ENCODE measurements at regions not wholly inside any gene's neighbourhood (a gene's known extent, or its start where the extent isn't known, plus 50 kb on each side); places are given as distances from the start of the nearest gene placed in this dataset.
"Not testable (repeated sequence)": the region's sequence is repeated elsewhere in the genome, so short reads cannot be mapped to it uniquely, and the experiment has no call there.

- peak; percentile 65 for DNase-seq (ENCODE audit: low read depth)
Measured at GRCh38 chr11:27242591-27242990, 120.4 kb downstream of the CCDC34 start.

- peak; percentile 85 for DNase-seq (ENCODE audit: low read depth)
Measured at GRCh38 chr11:27241311-27242122, 121.5 kb downstream of the CCDC34 start.

GRCh38 chr11:27239305-27239942 lies 123.6 kb downstream of the CCDC34 start:
- DNase-seq (ENCODE audit: low read depth): peak; percentile 91

GRCh38 chr11:27238811-27239210 lies 124.2 kb downstream of the CCDC34 start:
- DNase-seq (ENCODE audit: low read depth): peak; percentile 24

- DNase-seq (ENCODE audit: low read depth): no peak
Measured at GRCh38 chr11:27237643-27238042, 125.4 kb downstream of the CCDC34 start.

GRCh38 chr11:27234961-27235360 lies 128.1 kb downstream of the CCDC34 start:
- no peak for DNase-seq (ENCODE audit: low read depth)

- peak; percentile 100 for DNase-seq (ENCODE audit: low read depth)
Measured at GRCh38 chr11:27234043-27234668, 128.9 kb downstream of the CCDC34 start.

GRCh38 chr11:27233654-27234042 lies 129.4 kb downstream of the CCDC34 start:
- peak; percentile 42 for DNase-seq (ENCODE audit: low read depth)

- no peak for DNase-seq (ENCODE audit: low read depth)
Measured at GRCh38 chr11:27231530-27231929, 131.5 kb downstream of the CCDC34 start.

- DNase-seq (ENCODE audit: low read depth): no peak
Measured at GRCh38 chr11:27230192-27230572, 132.8 kb downstream of the CCDC34 start.

GRCh38 chr11:27229511-27230191 lies 133.4 kb downstream of the CCDC34 start:
- DNase-seq (ENCODE audit: low read depth): no peak

GRCh38 chr11:27228906-27229290 lies 134.1 kb downstream of the CCDC34 start:
- no peak for DNase-seq (ENCODE audit: low read depth)

GRCh38 chr11:27228232-27228905 lies 134.6 kb downstream of the CCDC34 start:
- no peak for DNase-seq (ENCODE audit: low read depth)

GRCh38 chr11:27227736-27228135 lies 135.3 kb downstream of the CCDC34 start:
- DNase-seq (ENCODE audit: low read depth): no peak

GRCh38 chr11:27219487-27220039 lies 143.5 kb downstream of the CCDC34 start:
- not testable (repeated sequence) for DNase-seq (ENCODE audit: low read depth)

GRCh38 chr11:27218421-27219038 lies 144.5 kb downstream of the CCDC34 start:
- peak; percentile 82 for DNase-seq (ENCODE audit: low read depth)

- peak; percentile 72 for DNase-seq (ENCODE audit: low read depth)
Measured at GRCh38 chr11:27217948-27218420, 145.0 kb downstream of the CCDC34 start.

- no peak for DNase-seq (ENCODE audit: low read depth)
Measured at GRCh38 chr11:27217496-27217895, 145.5 kb downstream of the CCDC34 start.

GRCh38 chr11:27216270-27217149 lies 146.5 kb downstream of the CCDC34 start:
- peak; percentile 91 for DNase-seq (ENCODE audit: low read depth)
